Neural progenitor cell (in vitro differentiated cells): ENCODE measurements at regions not wholly inside any gene's neighbourhood (a gene's known extent, or its start where the extent isn't known, plus 50 kb on each side); places are given as distances from the start of the nearest gene placed in this dataset.

Experiments
- DNase-seq: peaks from one replicate; pipeline ENCODE4 v3.0.0-alpha.2; 2016; ENCODE audit warnings: low spot score
- H2AFZ ChIP-seq: fragments of 200-600 bp; sonication (generic); replicated peaks from 2 replicates; pipeline ENCODE4 v1.6.1; 2016; ENCODE audit warnings: antibody characterized with exemption
- H3F3A ChIP-seq: fragments of 200-600 bp; sonication (generic); 2 replicates; pipeline ENCODE4 v1.6.1; 2016; ENCODE audit warnings: antibody characterized with exemption, low read depth
- H3K27ac ChIP-seq: fragments of 200-600 bp; sonication (generic); 2 replicates; pipeline ENCODE4 v1.5.1; 2016; ENCODE audit warnings: mild to moderate bottlenecking
- H3K27me3 ChIP-seq: fragments of 200-600 bp; sonication (generic); 2 replicates; pipeline ENCODE4 v1.6.1; 2016; ENCODE audit warnings: mild to moderate bottlenecking, moderate library complexity
- H3K36me3 ChIP-seq: fragments of 200-600 bp; sonication (generic); 2 replicates; pipeline ENCODE4 v1.5.1; 2016
- H3K4me1 ChIP-seq: fragments of 200-600 bp; sonication (generic); 2 replicates; pipeline ENCODE4 v1.6.1; 2016; ENCODE audit warnings: mixed run types
- H3K4me2 ChIP-seq: fragments of 200-600 bp; sonication (generic); 2 replicates; pipeline ENCODE4 v1.6.1; 2016
- H3K4me3 ChIP-seq: fragments of 200-600 bp; sonication (generic); 2 replicates; pipeline ENCODE4 v1.5.1; 2016
- H3K79me2 ChIP-seq: fragments of 200-600 bp; sonication (generic); 2 replicates; pipeline ENCODE4 v1.6.1; 2016; ENCODE audit warnings: low read depth
- H3K9ac ChIP-seq: fragments of 200-600 bp; sonication (generic); 2 replicates; pipeline ENCODE4 v1.6.1; 2016
- H3K9me3 ChIP-seq: fragments of 200-600 bp; sonication (generic); 2 replicates; pipeline ENCODE4 v1.5.1; 2016; ENCODE audit warnings: low read depth
- H4K20me1 ChIP-seq: fragments of 200-600 bp; sonication (generic); 2 replicates; pipeline ENCODE4 v1.6.1; 2016; ENCODE audit warnings: low read depth
- H3K27ac Mint-ChIP-seq: 3 replicates; pipeline ENCODE4 v1.8.0; 2021; ENCODE audit warnings: mixed read lengths
- H3K27me3 Mint-ChIP-seq: 2 replicates; pipeline ENCODE4 v1.8.0; 2022; ENCODE audit warnings: low read depth, mild to moderate bottlenecking, inconsistent platforms, moderate library complexity, mixed read lengths; ENCODE audit not compliant: insufficient read depth
- H3K36me3 Mint-ChIP-seq: 3 replicates; pipeline ENCODE4 v1.8.0; 2021; ENCODE audit warnings: mixed read lengths
- H3K4me1 Mint-ChIP-seq: 3 replicates; pipeline ENCODE4 v1.8.0; 2021; ENCODE audit warnings: mixed read lengths
- H3K4me3 Mint-ChIP-seq: 3 replicates; pipeline ENCODE4 v1.8.0; 2021; ENCODE audit warnings: mild to moderate bottlenecking, moderate library complexity, mixed read lengths
- H3K9me3 Mint-ChIP-seq: 3 replicates; pipeline ENCODE4 v1.8.0; 2020; ENCODE audit warnings: mixed read lengths
- EZH2 ChIP-seq: fragments of 200-600 bp; sonication (generic); IDR thresholded peaks from 2 replicates; pipeline ENCODE4 v1.6.1; 2017; ENCODE audit warnings: antibody characterized with exemption, mild to moderate bottlenecking, moderate library complexity
- EZH2phosphoT487 ChIP-seq: fragments of 200-600 bp; sonication (generic); IDR thresholded peaks from 2 replicates; pipeline ENCODE4 v1.6.1; 2017; ENCODE audit warnings: antibody characterized with exemption
- TF ChIP-seq, protein P1 (sequence below): fragments of 200-600 bp; sonication (generic); IDR thresholded peaks from 2 replicates; pipeline ENCODE4 v1.5.1; 2017; ENCODE audit warnings: antibody characterized with exemption, mild to moderate bottlenecking

DNA sequence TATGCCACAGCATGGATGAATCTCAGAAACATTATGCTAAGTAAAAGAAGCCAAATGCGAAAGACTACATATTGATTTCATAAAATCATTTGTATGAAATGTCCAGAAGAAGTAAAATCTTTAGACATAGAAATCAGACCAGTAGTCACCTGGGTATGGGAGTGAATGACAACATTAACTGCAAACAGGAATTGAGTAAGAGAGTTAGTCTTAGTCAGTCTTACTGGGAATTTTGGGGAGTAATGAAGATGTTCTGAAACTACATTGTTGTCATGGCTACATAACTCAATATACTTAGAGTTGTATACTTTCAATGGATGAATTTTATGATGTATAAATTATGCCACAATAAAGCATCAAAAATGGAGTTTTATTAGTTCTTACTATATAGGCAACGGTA, 107.8 kb upstream of the CHORDC1 start:
- Histone ChIP-seq H3K9ac (no peak overlapping the region), H3K79me2 (no peaks in the 10 kb centered on the region), H2AFZ (no peak overlapping the region), H3K4me1 (peaks cover 4% of the 10 kb centered on the region), H3K4me3 (no peak overlapping the region), H3K27me3 (no peaks in the 10 kb centered on the region), H3K36me3 (no peaks in the 10 kb centered on the region), H3K27ac (no peak overlapping the region), H4K20me1 (no peaks in the 10 kb centered on the region), H3K9me3 (no peaks in the 10 kb centered on the region), H3F3A (no peaks in the 10 kb centered on the region), H3K4me2 (no peak overlapping the region)
- H3K27me3 Mint-ChIP-seq = no peaks in the 10 kb centered on the region
- H3K4me3 Mint-ChIP-seq = no peak overlapping the region
- H3K9me3 Mint-ChIP-seq = no peaks in the 10 kb centered on the region
- no peak overlapping the region for H3K27ac Mint-ChIP-seq
- DNase-seq = no peak
- TF ChIP-seq, protein P1, sequence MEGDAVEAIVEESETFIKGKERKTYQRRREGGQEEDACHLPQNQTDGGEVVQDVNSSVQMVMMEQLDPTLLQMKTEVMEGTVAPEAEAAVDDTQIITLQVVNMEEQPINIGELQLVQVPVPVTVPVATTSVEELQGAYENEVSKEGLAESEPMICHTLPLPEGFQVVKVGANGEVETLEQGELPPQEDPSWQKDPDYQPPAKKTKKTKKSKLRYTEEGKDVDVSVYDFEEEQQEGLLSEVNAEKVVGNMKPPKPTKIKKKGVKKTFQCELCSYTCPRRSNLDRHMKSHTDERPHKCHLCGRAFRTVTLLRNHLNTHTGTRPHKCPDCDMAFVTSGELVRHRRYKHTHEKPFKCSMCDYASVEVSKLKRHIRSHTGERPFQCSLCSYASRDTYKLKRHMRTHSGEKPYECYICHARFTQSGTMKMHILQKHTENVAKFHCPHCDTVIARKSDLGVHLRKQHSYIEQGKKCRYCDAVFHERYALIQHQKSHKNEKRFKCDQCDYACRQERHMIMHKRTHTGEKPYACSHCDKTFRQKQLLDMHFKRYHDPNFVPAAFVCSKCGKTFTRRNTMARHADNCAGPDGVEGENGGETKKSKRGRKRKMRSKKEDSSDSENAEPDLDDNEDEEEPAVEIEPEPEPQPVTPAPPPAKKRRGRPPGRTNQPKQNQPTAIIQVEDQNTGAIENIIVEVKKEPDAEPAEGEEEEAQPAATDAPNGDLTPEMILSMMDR = no peak
- TF ChIP-seq EZH2 = no peak
- no peak for TF ChIP-seq EZH2phosphoT487
- no peaks in the 10 kb centered on the region for H3K36me3 Mint-ChIP-seq
- no peaks in the 10 kb centered on the region for H3K4me1 Mint-ChIP-seq

DNA sequence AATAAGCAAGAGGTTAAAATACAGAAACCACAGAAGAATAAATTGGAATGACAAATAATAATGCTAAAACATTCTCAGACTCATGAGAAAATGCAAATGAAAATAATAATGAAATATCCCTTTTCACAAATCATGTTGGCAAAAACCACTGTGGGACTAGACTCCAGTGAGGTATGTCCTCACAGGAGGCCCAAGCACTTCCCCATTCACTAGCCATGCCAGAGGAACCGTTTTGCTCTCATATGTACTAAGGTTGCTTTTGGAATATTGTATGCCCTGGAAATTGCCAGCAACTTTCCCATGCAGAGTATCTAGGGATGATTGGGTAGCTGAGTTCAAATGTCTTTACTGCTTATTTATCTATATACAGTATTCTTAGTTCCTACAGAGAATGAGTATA, 106.2 kb upstream of the CHORDC1 start:
- no peak overlapping the region for H3K4me3 Mint-ChIP-seq
- TF ChIP-seq EZH2 (no peak), EZH2phosphoT487 (no peak)
- TF ChIP-seq, protein P1 = no peak

DNA sequence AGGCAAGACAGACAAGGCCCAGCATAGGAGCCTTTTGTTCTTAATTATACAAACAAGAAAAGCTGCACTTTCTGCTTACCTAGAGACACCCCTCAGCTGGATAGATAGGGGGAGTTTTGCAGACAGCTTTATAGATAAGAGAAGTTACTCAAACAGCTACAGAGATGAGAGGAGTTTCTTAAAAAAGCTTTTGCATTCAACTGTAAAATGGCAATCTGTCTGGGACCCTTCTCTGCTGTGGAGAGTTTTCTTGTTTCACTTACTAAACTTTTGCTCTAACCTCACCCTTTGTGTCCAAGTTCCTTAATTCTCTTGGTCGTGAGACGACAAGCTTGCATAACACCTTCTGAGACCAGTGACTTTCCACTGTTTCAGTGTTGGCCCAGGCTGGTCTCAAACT, 103.8 kb upstream of the CHORDC1 start:
- Histone ChIP-seq H3K4me1 (no peaks in the 10 kb centered on the region), H3F3A (no peaks in the 10 kb centered on the region), H3K4me3 (no peak overlapping the region), H3K36me3 (no peaks in the 10 kb centered on the region), H2AFZ (peak overlapping the region; percentile 19), H3K9ac (no peak overlapping the region), H3K27ac (no peak overlapping the region), H4K20me1 (no peaks in the 10 kb centered on the region), H3K27me3 (no peaks in the 10 kb centered on the region), H3K9me3 (no peaks in the 10 kb centered on the region), H3K79me2 (no peaks in the 10 kb centered on the region), H3K4me2 (no peak overlapping the region)
- H3K27ac Mint-ChIP-seq = no peak overlapping the region
- no peaks in the 10 kb centered on the region for H3K4me1 Mint-ChIP-seq
- H3K27me3 Mint-ChIP-seq = peaks cover 5% of the 10 kb centered on the region
- DNase-seq = no peak
- H3K9me3 Mint-ChIP-seq = no peaks in the 10 kb centered on the region
- H3K4me3 Mint-ChIP-seq = no peak overlapping the region
- no peaks in the 10 kb centered on the region for H3K36me3 Mint-ChIP-seq
- TF ChIP-seq, protein P1 = no peak
- TF ChIP-seq EZH2 = no peak
- no peak for TF ChIP-seq EZH2phosphoT487

More for the DNA sequence above, 106.2 kb upstream of the CHORDC1 start:
- DNase-seq = no peak
- Histone ChIP-seq H3K9me3 (no peaks in the 10 kb centered on the region), H3K79me2 (no peaks in the 10 kb centered on the region), H3K27me3 (no peaks in the 10 kb centered on the region), H3K9ac (no peak overlapping the region), H3K4me2 (no peak overlapping the region), H3K36me3 (no peaks in the 10 kb centered on the region), H3K4me1 (no peaks in the 10 kb centered on the region), H4K20me1 (no peaks in the 10 kb centered on the region), H3K4me3 (no peak overlapping the region), H3K27ac (no peak overlapping the region), H3F3A (no peaks in the 10 kb centered on the region), H2AFZ (no peak overlapping the region)
- no peaks in the 10 kb centered on the region for H3K27me3 Mint-ChIP-seq
- H3K4me1 Mint-ChIP-seq = no peaks in the 10 kb centered on the region
- H3K36me3 Mint-ChIP-seq = no peaks in the 10 kb centered on the region
- H3K9me3 Mint-ChIP-seq = no peaks in the 10 kb centered on the region
- no peak overlapping the region for H3K27ac Mint-ChIP-seq

DNA sequence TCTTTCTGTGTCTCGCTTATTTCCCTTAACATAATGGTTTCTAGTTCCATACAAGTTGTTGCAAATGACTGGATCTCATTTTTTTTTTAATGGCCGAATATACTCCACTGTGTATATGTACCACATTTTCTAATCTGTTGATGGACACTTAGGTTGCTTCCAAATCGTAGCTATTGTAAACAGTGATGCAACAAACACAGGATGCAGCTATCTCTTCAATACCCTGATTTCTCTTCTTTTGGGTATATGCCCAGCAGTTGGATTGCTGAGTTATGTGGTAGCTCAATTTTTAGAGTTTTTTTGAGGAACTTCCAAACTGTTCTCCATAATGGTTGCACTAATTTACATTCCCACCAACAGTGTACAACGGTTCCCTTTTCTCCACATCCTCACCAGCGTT, 100.4 kb upstream of the CHORDC1 start:
- Histone ChIP-seq H3K9ac (no peak overlapping the region), H3K27ac (no peak overlapping the region), H3K4me1 (no peaks in the 10 kb centered on the region), H3K4me2 (no peak overlapping the region), H2AFZ (no peak overlapping the region), H3K4me3 (no peak overlapping the region), H3K79me2 (no peaks in the 10 kb centered on the region), H3K36me3 (no peaks in the 10 kb centered on the region), H3K9me3 (no peaks in the 10 kb centered on the region), H4K20me1 (no peaks in the 10 kb centered on the region), H3K27me3 (no peaks in the 10 kb centered on the region), H3F3A (no peaks in the 10 kb centered on the region)
- H3K27ac Mint-ChIP-seq = no peak overlapping the region
- H3K36me3 Mint-ChIP-seq = no peaks in the 10 kb centered on the region
- H3K4me1 Mint-ChIP-seq = no peaks in the 10 kb centered on the region
- no peak overlapping the region for H3K4me3 Mint-ChIP-seq
- H3K9me3 Mint-ChIP-seq = peaks cover 3% of the 10 kb centered on the region
- no peak for TF ChIP-seq EZH2
- TF ChIP-seq, protein P1 = no peak
- TF ChIP-seq EZH2phosphoT487 = no peak
- H3K27me3 Mint-ChIP-seq = peaks cover 10% of the 10 kb centered on the region
- no peak for DNase-seq
